Medulla oblongata (tissue), 1 donor: ENCODE measurements at regions not wholly inside any gene's neighbourhood (a gene's known extent, or its start where the extent isn't known, plus 50 kb on each side); places are given as distances from the start of the nearest gene placed in this dataset.

Experiments
- DNase-seq: peaks from one replicate; pipeline ENCODE4 v3.0.0-alpha.2; 2015; ENCODE audit errors: extremely low spot score

GRCh38 chr16:31701734-31702133, 171.9 kb upstream of the ZNF267 start:
- no peak for DNase-seq

- no peak for DNase-seq
These were observed 170.8 kb upstream of the ZNF267 start for GRCh38 chr16:31702796-31703195.

GRCh38 chr16:31703526-31704128, 170.0 kb upstream of the ZNF267 start:
- no peak for DNase-seq

- no peak for DNase-seq
These were observed 169.5 kb upstream of the ZNF267 start for GRCh38 chr16:31704138-31704537.

GRCh38 chr16:31705371-31705770, 168.2 kb upstream of the ZNF267 start:
- no peak for DNase-seq

- no peak for DNase-seq
These were observed 167.3 kb upstream of the ZNF267 start for GRCh38 chr16:31706318-31706717.

- DNase-seq = no peak
These were observed 166.7 kb upstream of the ZNF267 start for GRCh38 chr16:31706925-31707324.

GRCh38 chr16:31707743-31708335, 165.8 kb upstream of the ZNF267 start:
- DNase-seq = no peak

- no peak for DNase-seq
These were observed 165.3 kb upstream of the ZNF267 start for GRCh38 chr16:31708348-31708747.

GRCh38 chr16:31709181-31709580, 164.4 kb upstream of the ZNF267 start:
- no peak for DNase-seq

- no peak for DNase-seq
These were observed 163.5 kb upstream of the ZNF267 start for GRCh38 chr16:31710134-31710533.

- no peak for DNase-seq
These were observed 162.7 kb upstream of the ZNF267 start for GRCh38 chr16:31710880-31711279.

GRCh38 chr16:31711344-31711845, 162.2 kb upstream of the ZNF267 start:
- DNase-seq = no peak

- no peak for DNase-seq
These were observed 161.5 kb upstream of the ZNF267 start for GRCh38 chr16:31712064-31712540.

- DNase-seq = peak; percentile 96
These were observed 160.3 kb upstream of the ZNF267 start for GRCh38 chr16:31713071-31713944.

- no peak for DNase-seq
These were observed 159.4 kb upstream of the ZNF267 start for GRCh38 chr16:31713945-31714902.

- no peak for DNase-seq
These were observed 158.6 kb upstream of the ZNF267 start for GRCh38 chr16:31714903-31715504.

- no peak for DNase-seq
These were observed 157.7 kb upstream of the ZNF267 start for GRCh38 chr16:31715915-31716314.

GRCh38 chr16:31718998-31719397, 154.6 kb upstream of the ZNF267 start:
- no peak for DNase-seq

GRCh38 chr16:31727553-31727952, 146.1 kb upstream of the ZNF267 start:
- no peak for DNase-seq

GRCh38 chr16:31734265-31734664, 139.3 kb upstream of the ZNF267 start:
- no peak for DNase-seq
